Left lung (tissue), 4 donors: ENCODE measurements at regions not wholly inside any gene's neighbourhood (a gene's known extent, or its start where the extent isn't known, plus 50 kb on each side); places are given as distances from the start of the nearest gene placed in this dataset.

Experiments
- ATAC-seq: fragments of 200-7000 bp; cut with Tn5 transposase; one replicate; pipeline ENCODE4 v1.9.1; 2020; ENCODE audit warnings: moderate library complexity
- DNase-seq, 4 donors: peaks; one replicate each; pipeline ENCODE4 v3.0.0-alpha.2; 2013 to 2020
- H3K27ac ChIP-seq, 2 donors: fragments of 200-600 bp; sonication (generic) in 1 of 2; one replicate each; pipeline versions ENCODE4 v1.5.0 to v1.8.0; 2020 to 2021
- H3K27me3 ChIP-seq, 2 donors: fragments of 200-600 bp; sonication (generic) in 1 of 2; one replicate each; pipeline versions ENCODE4 v1.5.0 to v1.8.0; 2020 to 2021
- H3K36me3 ChIP-seq, 2 donors: fragments of 200-600 bp; sonication (generic) in 1 of 2; one replicate each; pipeline versions ENCODE4 v1.5.0 to v1.8.0; 2020 to 2021
- H3K4me1 ChIP-seq, 2 donors: fragments of 200-600 bp; one replicate each; pipeline ENCODE4 v1.8.0; 2021
- H3K4me3 ChIP-seq, 2 donors: fragments of 200-600 bp; sonication (generic) in 1 of 2; one replicate each; pipeline versions ENCODE4 v1.5.0 to v1.8.0; 2020 to 2021; ENCODE audit warnings: mild to moderate bottlenecking in 1 of 2
- H3K9me3 ChIP-seq, 2 donors: fragments of 200-600 bp; sonication (generic) in 1 of 2; one replicate each; pipeline versions ENCODE4 v1.5.0 to v1.8.0; 2020 to 2021
- CTCF ChIP-seq, 2 donors: fragments of 200-600 bp; sonication (generic) in 1 of 2; IDR thresholded peaks; one replicate each; pipeline versions ENCODE4 v1.5.0 to v1.8.0; 2021; ENCODE audit warnings: antibody characterized with exemption in 2 of 2
- intact Hi-C, 2 donors: fragments of 100-400 bp; cut with DNase I; formaldehyde crosslinking; loops; one replicate each; pipeline versions ENCODE4 v1.11.2 to v1.14.2; 2022
- donor health status: DM: no; HTN: yes; CAD: no.
- donor health status: DM: no; HTN: no; CAD: no.

- Histone ChIP-seq H3K27ac (no peak overlapping the region), H3K4me3 (no peak overlapping the region), H3K9me3 (no peaks in the 10 kb centered on the region), H3K36me3 (no peaks in the 10 kb centered on the region), H3K4me1 (no peaks in the 10 kb centered on the region), H3K27me3 (no peaks in the 10 kb centered on the region)
- ATAC-seq (no peak), DNase-seq (no peak)
- intact Hi-C loops: no loop called here
- TF ChIP-seq CTCF (IDR thresholded peaks at IDR 0.05): no peak
These were observed 189.0 kb downstream of the CENPF start for GRCh38 chr1:214791961-214792360.

- ATAC-seq (no peak), DNase-seq (no peak)
- Histone ChIP-seq H3K4me3 (no peak overlapping the region), H3K27ac (no peak overlapping the region), H3K36me3 (no peaks in the 10 kb centered on the region), H3K27me3 (no peaks in the 10 kb centered on the region), H3K4me1 (no peaks in the 10 kb centered on the region), H3K9me3 (no peaks in the 10 kb centered on the region)
- intact Hi-C loops: no loop called here
- no peak for TF ChIP-seq CTCF (IDR thresholded peaks at IDR 0.05)
These were observed 189.7 kb downstream of the CENPF start for GRCh38 chr1:214792527-214793186.

GRCh38 chr1:214793708-214794107, 190.7 kb downstream of the CENPF start:
- Histone ChIP-seq H3K9me3 (peaks cover 0 to under 1% of the 10 kb centered on the region in 2 donors), H3K27ac (no peak overlapping the region), H3K4me1 (no peaks in the 10 kb centered on the region), H3K36me3 (no peaks in the 10 kb centered on the region), H3K4me3 (no peak overlapping the region), H3K27me3 (no peaks in the 10 kb centered on the region)
- DNase-seq (no peak), ATAC-seq (no peak)
- no peak for TF ChIP-seq CTCF (IDR thresholded peaks at IDR 0.05)
- intact Hi-C loops: no loop called here

- intact Hi-C loops: no loop called here
- TF ChIP-seq CTCF (IDR thresholded peaks at IDR 0.05): no peak
- Histone ChIP-seq H3K4me3 (no peak overlapping the region), H3K36me3 (no peaks in the 10 kb centered on the region), H3K27me3 (no peaks in the 10 kb centered on the region), H3K9me3 (peaks cover 0 to 8% of the 10 kb centered on the region in 2 donors), H3K4me1 (no peaks in the 10 kb centered on the region), H3K27ac (no peak overlapping the region)
- DNase-seq (no peak), ATAC-seq (no peak)
These were observed 198.2 kb downstream of the CENPF start for GRCh38 chr1:214801191-214801590.

- Histone ChIP-seq H3K9me3 (peaks cover 0 to 14% of the 10 kb centered on the region in 2 donors), H3K4me1 (no peaks in the 10 kb centered on the region), H3K4me3 (no peak overlapping the region), H3K36me3 (no peaks in the 10 kb centered on the region), H3K27ac (no peak overlapping the region), H3K27me3 (no peaks in the 10 kb centered on the region)
- DNase-seq (peak in 1 of 4 donors; percentile 4), ATAC-seq (no peak)
- intact Hi-C loops: no loop called here
- no peak for TF ChIP-seq CTCF (IDR thresholded peaks at IDR 0.05)
These were observed 206.0 kb downstream of the CENPF start for GRCh38 chr1:214808845-214809460.
